Superior temporal gyrus (tissue), 1 donor: ENCODE measurements at regions not wholly inside any gene's neighbourhood (a gene's known extent, or its start where the extent isn't known, plus 50 kb on each side); places are given as distances from the start of the nearest gene placed in this dataset.

ENCODE experiments used
- DNase-seq: peaks from one replicate; pipeline ENCODE4 v3.0.0-alpha.2; 2016; ENCODE audit errors: extremely low spot score

DNA sequence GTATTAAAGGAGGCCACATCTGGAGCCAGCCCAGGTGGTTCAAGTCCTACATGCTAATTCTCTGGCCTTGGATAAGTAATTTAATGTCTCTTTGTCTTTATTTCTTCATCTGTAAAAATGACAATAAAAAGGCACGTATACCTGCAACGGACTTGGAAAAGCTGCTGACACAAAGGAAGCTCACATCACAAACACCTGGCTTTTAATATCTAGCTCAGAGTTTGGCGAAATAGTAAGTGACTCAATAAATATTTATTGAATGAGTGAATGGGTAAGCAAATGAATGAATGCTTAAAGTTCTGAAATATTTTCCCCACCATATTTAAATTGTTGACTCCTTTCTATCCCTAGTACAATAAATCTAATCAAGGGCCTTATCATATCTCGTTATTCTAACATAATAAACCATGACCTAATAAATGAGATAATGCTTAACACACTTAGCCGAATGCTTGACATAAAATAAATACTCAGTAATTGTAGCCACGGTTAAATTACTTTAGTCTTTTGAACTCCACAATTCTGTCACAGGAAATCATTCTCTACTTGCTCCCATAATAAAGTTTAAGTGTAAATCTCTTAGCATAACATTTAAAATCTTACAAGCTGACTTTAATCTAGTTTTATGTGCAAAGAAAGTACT lies 74.7 kb upstream of the PALMD start:
- no peak for DNase-seq

GRCh38 chr1:99573431-99574217 lies 72.3 kb upstream of the PALMD start:
- peak; percentile 17 for DNase-seq

DNA sequence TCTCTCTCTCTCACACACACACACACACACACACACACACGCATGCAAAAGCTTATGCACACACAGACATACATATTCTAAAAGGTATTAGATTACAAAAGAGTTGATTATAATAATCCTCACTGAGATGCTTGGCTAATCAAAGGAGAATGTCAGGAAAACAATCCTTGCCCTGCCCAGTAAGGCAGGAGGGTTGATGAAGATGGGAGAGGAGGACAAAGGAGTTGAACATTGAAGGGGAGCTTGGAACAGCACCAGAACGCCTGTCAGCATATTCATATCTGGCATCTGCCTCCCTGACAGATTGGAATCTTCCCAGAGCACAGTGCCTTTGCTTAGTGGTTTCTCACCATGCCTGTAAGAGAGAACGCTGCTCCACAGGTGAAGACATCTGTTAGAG lies 68.6 kb upstream of the PALMD start:
- DNase-seq: no peak

- no peak for DNase-seq
Measured at GRCh38 chr1:99579691-99580172, 66.2 kb upstream of the PALMD start.

GRCh38 chr1:99580451-99580850 lies 65.5 kb upstream of the PALMD start:
- DNase-seq: no peak

- DNase-seq: no peak
Measured at GRCh38 chr1:99587008-99587407, 58.9 kb upstream of the PALMD start.

DNA sequence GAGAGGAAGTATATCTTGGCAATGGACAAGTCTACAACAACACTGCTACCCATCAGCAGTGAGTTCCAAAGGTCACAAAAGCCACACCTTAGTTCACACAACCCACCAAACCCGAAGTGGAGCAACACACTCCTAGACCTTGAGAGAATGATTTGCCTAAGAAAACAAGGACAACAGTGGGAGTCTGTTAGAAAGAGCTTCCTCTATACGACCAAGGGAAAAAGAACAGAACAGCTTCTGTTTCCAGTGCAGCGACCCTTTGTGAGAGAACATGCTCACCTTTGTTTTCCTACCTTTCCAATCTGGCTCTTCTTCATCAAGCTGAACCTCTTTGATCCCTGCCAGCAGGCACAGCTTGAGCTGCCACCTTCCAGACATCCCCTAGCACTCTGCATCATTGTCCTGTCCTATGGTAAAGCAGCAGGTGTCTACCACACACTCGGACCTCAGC lies 56.7 kb upstream of the PALMD start:
- DNase-seq: no peak

DNA sequence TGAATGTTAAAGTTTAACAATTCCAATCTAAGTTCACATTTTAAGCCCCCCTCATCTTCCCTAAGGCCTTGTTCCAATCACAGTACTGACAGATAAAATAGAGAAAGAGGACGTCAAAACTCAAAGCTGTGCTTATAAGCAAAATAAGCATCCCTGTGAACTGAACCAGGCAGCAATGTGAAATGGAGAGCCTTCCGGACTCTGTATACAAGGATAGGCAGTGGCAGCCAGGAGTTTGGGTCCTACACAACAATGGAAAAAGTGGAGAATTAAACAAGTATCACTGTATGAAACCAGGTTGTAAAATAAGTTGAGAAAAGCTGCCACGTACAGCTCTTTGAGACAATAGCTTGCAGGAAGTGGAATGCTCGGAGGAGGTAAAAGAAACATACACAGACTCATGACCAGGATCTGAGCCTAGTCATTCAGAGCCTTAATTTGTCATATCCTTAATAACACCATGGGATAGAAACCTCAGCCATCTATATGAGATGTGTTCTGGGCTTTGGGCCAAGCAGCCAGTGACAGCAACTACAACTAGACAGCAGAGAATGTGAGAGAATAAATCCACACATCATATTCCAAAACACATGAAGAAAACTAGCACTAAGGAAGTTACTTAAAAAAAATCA lies 55.2 kb upstream of the PALMD start:
- DNase-seq: peak; percentile 48

DNA sequence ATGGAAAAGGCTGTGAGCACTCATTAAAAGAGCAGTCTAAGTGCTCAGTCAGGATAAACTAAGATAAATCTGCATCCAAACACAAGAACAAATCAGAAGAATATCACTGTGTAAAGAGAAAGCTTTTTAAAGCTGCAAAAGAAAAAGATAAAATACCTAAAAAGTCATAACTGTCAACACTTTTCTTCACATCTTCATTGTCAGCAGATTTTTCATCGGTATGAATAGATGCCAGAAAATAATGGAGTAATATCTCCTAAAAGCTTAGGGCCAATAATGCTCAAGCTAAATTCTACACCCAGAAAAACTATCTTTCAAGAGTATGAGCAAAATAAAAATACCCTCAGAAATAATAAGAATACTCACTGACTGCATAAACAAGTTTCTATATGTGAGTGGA lies 54.0 kb upstream of the PALMD start:
- DNase-seq: no peak

DNA sequence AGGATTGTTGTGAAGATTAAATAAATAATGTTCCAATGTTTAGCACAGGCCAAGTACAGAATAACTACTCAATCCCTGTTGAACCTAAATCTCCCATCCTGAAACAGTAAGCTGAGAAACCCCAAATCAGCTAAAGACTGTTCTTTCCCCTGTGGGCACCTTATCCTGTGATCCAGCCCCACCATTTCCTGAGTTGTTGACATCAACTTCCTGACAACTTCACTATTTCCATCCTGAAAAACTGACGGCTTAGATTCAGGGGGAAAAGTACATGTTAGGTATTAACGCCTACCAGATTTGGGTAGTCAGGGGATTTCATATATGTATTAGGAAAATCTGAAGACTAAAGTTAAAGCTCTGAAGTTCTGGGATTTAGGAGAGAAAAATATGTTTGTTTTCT lies 51.7 kb upstream of the PALMD start:
- DNase-seq: no peak

DNA sequence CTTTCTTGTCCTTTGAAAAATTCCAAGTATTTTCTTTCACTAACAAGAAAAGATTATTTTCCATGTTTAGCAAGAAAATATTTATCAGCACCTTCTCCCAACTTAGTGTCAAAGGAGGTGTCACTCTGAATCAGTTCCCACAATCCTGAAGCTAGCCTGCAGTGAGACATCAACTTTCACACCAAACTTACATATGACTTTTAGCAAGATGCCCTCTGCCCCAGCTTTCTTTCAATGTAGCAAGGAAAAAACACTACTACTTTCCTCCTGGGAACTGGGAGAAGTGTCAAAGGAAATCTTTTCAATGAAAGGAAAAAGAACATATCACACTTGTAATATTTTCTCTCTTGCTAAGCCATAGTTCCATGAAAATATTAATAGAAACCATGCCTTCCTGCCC lies 50.9 kb upstream of the PALMD start:
- no peak for DNase-seq

DNA sequence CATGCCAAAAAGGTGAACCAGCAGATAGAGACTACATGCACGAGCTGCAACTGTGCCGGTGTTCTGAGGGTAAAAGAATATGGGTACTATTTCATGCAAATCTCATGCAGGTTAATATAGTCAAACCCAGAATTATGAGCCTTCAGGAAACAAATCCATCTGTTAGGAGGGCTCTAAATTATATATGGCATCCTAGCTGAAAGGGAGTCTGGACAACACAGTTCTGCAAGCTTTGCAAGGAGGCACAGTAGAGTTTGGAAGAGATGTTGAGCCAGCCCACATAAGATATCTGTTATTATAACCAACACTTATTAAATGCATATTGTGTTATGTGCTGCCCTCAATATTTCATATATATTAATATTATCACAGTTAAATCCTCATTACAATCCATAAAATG lies 50.5 kb upstream of the PALMD start:
- no peak for DNase-seq
